Tibial artery (tissue), 4 donors: ENCODE measurements at regions not wholly inside any gene's neighbourhood (a gene's known extent, or its start where the extent isn't known, plus 50 kb on each side); places are given as distances from the start of the nearest gene placed in this dataset.

ENCODE experiments used
- DNase-seq, 2 donors: peaks; one replicate each; pipeline ENCODE4 v3.0.0-alpha.2; 2019
- H3K27ac ChIP-seq, 2 donors: fragments of 200-600 bp; sonication (generic) in 1 of 2; 1 replicate in 1 of 2; 2 replicates in 1 of 2; pipeline ENCODE4 v1.5.1; 2018 to 2019; ENCODE audit warnings: mild to moderate bottlenecking in 1 of 2
- H3K27me3 ChIP-seq, 2 donors: fragments of 200-600 bp; sonication (generic) in 1 of 2; one replicate each; pipeline versions ENCODE4 v1.5.1 to v1.6.0; 2016 to 2019
- H3K36me3 ChIP-seq, 3 donors: fragments of 200-600 bp; sonication (generic) in 2 of 3; one replicate each; pipeline ENCODE4 v1.5.1; 2016 to 2019; ENCODE audit warnings: mild to moderate bottlenecking in 2 of 3
- H3K4me1 ChIP-seq, 4 donors: fragments of 200-600 bp; sonication (generic) in 2 of 4; 1 replicate in 3 of 4; 2 replicates in 1 of 4; pipeline ENCODE4 v1.5.1; 2016 to 2019
- H3K4me3 ChIP-seq, 2 donors: fragments of 200-600 bp; sonication (generic) in 1 of 2; 1 replicate in 1 of 2; 2 replicates in 1 of 2; pipeline ENCODE4 v1.5.1; 2018 to 2019; ENCODE audit warnings: mild to moderate bottlenecking in 2 of 2
- H3K9me3 ChIP-seq, 3 donors: fragments of 200-600 bp; sonication (generic) in 1 of 3; one replicate each; pipeline ENCODE4 v1.5.1; 2016 to 2019
- CTCF ChIP-seq, 2 experiments: fragments of 200-600 bp in 1 of 2; fragments of 450-650 bp in 1 of 2; IDR thresholded peaks; one replicate each; pipeline ENCODE4 v1.5.1; 2017 to 2019; ENCODE audit warnings: antibody characterized with exemption in 2 of 2, mild to moderate bottlenecking in 1 of 2, moderate library complexity in 1 of 2
- intact Hi-C: fragments of 100-400 bp; cut with DNase I; formaldehyde crosslinking; loops from one replicate; pipeline ENCODE4 v1.15.0; 2023; ENCODE audit warnings: low total_unique reads

- Histone ChIP-seq H3K27me3 (no peaks in the 10 kb centered on the region), H3K4me3 (no peak overlapping the region), H3K27ac (no peak overlapping the region), H3K4me1 (no peaks in the 10 kb centered on the region), H3K36me3 (no peaks in the 10 kb centered on the region), H3K9me3 (no peaks in the 10 kb centered on the region)
- DNase-seq: no peak
- no peak for TF ChIP-seq CTCF (IDR thresholded peaks at IDR 0.05)
- intact Hi-C loops: no loop called here
Observed at GRCh38 chr4:162343967-162344366, 180.2 kb upstream of the FSTL5 start.

GRCh38 chr4:162341533-162341932 lies 177.7 kb upstream of the FSTL5 start:
- no peaks in the 10 kb centered on the region for H3K36me3 ChIP-seq
- TF ChIP-seq CTCF (IDR thresholded peaks at IDR 0.05): no peak
- H3K27ac ChIP-seq: no peak overlapping the region
- no peaks in the 10 kb centered on the region for H3K27me3 ChIP-seq
- no peaks in the 10 kb centered on the region for H3K4me1 ChIP-seq
- intact Hi-C loops: no loop called here
- H3K4me3 ChIP-seq: no peak overlapping the region
- no peak for DNase-seq
- H3K9me3 ChIP-seq: no peaks in the 10 kb centered on the region

GRCh38 chr4:162323919-162324318 lies 160.1 kb upstream of the FSTL5 start:
- no peaks in the 10 kb centered on the region for H3K36me3 ChIP-seq
- H3K9me3 ChIP-seq: no peaks in the 10 kb centered on the region
- no peaks in the 10 kb centered on the region for H3K27me3 ChIP-seq
- no peaks in the 10 kb centered on the region for H3K4me1 ChIP-seq
- TF ChIP-seq CTCF (IDR thresholded peaks at IDR 0.05): no peak
- no peak overlapping the region for H3K4me3 ChIP-seq
- intact Hi-C loops: no loop called here
- H3K27ac ChIP-seq: no peak overlapping the region
- no peak for DNase-seq

- Histone ChIP-seq H3K27ac (no peak overlapping the region), H3K4me1 (no peaks in the 10 kb centered on the region), H3K9me3 (no peaks in the 10 kb centered on the region), H3K36me3 (no peaks in the 10 kb centered on the region), H3K27me3 (no peaks in the 10 kb centered on the region), H3K4me3 (no peak overlapping the region)
- DNase-seq: no peak
- TF ChIP-seq CTCF (IDR thresholded peaks at IDR 0.05): no peak
- intact Hi-C loops: no loop called here
Observed at GRCh38 chr4:162322054-162322453, 158.3 kb upstream of the FSTL5 start.

GRCh38 chr4:162285753-162286152 lies 122.0 kb upstream of the FSTL5 start:
- Histone ChIP-seq H3K4me3 (no peak overlapping the region), H3K27me3 (no peaks in the 10 kb centered on the region), H3K27ac (no peak overlapping the region), H3K4me1 (no peaks in the 10 kb centered on the region), H3K9me3 (no peaks in the 10 kb centered on the region), H3K36me3 (no peaks in the 10 kb centered on the region)
- no peak for DNase-seq
- no peak for TF ChIP-seq CTCF (IDR thresholded peaks at IDR 0.05)
- intact Hi-C loops: no loop called here

GRCh38 chr4:162282684-162283083 lies 118.9 kb upstream of the FSTL5 start:
- Histone ChIP-seq H3K9me3 (no peaks in the 10 kb centered on the region), H3K4me1 (no peaks in the 10 kb centered on the region), H3K27me3 (no peaks in the 10 kb centered on the region), H3K36me3 (no peaks in the 10 kb centered on the region), H3K4me3 (no peak overlapping the region), H3K27ac (no peak overlapping the region)
- no peak for TF ChIP-seq CTCF (IDR thresholded peaks at IDR 0.05)
- intact Hi-C loops: no loop called here
- DNase-seq: no peak
